GM12878 (cell line): ENCODE measurements at regions not wholly inside any gene's neighbourhood (a gene's known extent, or its start where the extent isn't known, plus 50 kb on each side); places are given as distances from the start of the nearest gene placed in this dataset.

Source experiments
- ATAC-seq: fragments of 200-7000 bp; cut with Tn5 transposase; 3 replicates; pipeline ENCODE4 v1.9.1; 2020; ENCODE audit warnings: mild to moderate bottlenecking, moderate library complexity
- BruUV-seq: library from RNA; stranded (reverse); fragments of 400-500 nt; replicated peaks from 2 replicates; lab custom pipeline; 2021; lab: Mats Ljungman, UMichigan
- CTCF ChIA-PET: fragments of 300-600 bp; sonication (Branson Sonifier 250); formaldehyde crosslinking; extraction: SDS; loops from one replicate; lab custom pipeline; 2021; ENCODE audit warnings: inconsistent platforms; lab: Yijun Ruan, JAX
- POLR2A ChIA-PET: fragments of 350-600 bp; formaldehyde crosslinking; extraction: SDS; loops from one replicate; lab custom pipeline; 2021; ENCODE audit warnings: inconsistent platforms; lab: Charles Lee
- RAD21 ChIA-PET: fragments of 300-600 bp; sonication (Branson Sonifier 250); formaldehyde crosslinking; loops from one replicate; lab custom pipeline; 2023; ENCODE audit warnings: antibody characterized with exemption; ENCODE audit not compliant: unreplicated experiment; lab: Charles Lee
- SMC1A ChIA-PET: fragments of 300-600 bp; sonication (Branson Sonifier 250); formaldehyde crosslinking; loops from one replicate; lab custom pipeline; 2023; ENCODE audit not compliant: unreplicated experiment, uncharacterized antibody; lab: Charles Lee
- DNase-seq: peaks from one replicate; pipeline ENCODE4 v3.0.0-alpha.2; 2011; ENCODE audit warnings: low read depth, low spot score
- FAIRE-seq: peaks from 3 replicates; lab custom pipeline; 2011; peaks lifted over from hg19 to GRCh38; lab: Jason Lieb, UNC
- H2AFZ ChIP-seq: 2 replicates; pipeline ENCODE4 v1.6.0; 2011; ENCODE audit warnings: low read depth, low read length, control low read depth; ENCODE audit not compliant: control insufficient read depth
- H3K27ac ChIP-seq: 2 replicates; pipeline ENCODE4 v1.5.1; 2011; ENCODE audit warnings: control low read depth; ENCODE audit not compliant: control insufficient read depth, insufficient read depth
- H3K27me3 ChIP-seq, 2 experiments: replicated peaks in 1 of 2; 2 replicates each; pipeline versions ENCODE4 v1.6.0 to v1.6.1; 2011; ENCODE audit warnings: low read length in 1 of 2; ENCODE audit not compliant: control insufficient read depth in 2 of 2, insufficient read depth in 2 of 2
- H3K36me3 ChIP-seq, 2 experiments: 2 replicates each; pipeline ENCODE4 v1.5.1; 2011; ENCODE audit warnings: low read length in 1 of 2; ENCODE audit not compliant: control insufficient read depth in 2 of 2, insufficient read depth in 2 of 2
- H3K4me1 ChIP-seq: 2 replicates; pipeline ENCODE4 v1.6.1; 2011; ENCODE audit warnings: mild to moderate bottlenecking, low read length, moderate library complexity, mixed read lengths; ENCODE audit not compliant: control insufficient read depth, insufficient read depth
- H3K4me2 ChIP-seq: 2 replicates; pipeline ENCODE4 v1.6.0; 2011; ENCODE audit warnings: control low read depth; ENCODE audit not compliant: control insufficient read depth, insufficient read depth
- H3K4me3 ChIP-seq: fragments of 200-600 bp; sonication (generic); 2 replicates; pipeline ENCODE4 v1.5.1; 2016
- H3K79me2 ChIP-seq: 2 replicates; pipeline ENCODE4 v1.6.0; 2011; ENCODE audit warnings: low read length; ENCODE audit not compliant: control insufficient read depth, insufficient read depth
- H3K9ac ChIP-seq: 2 replicates; pipeline ENCODE4 v1.8.0; 2011; ENCODE audit warnings: low read length, control low read depth, mixed read lengths; ENCODE audit not compliant: control insufficient read depth, insufficient read depth
- H3K9me3 ChIP-seq: replicated peaks from 3 replicates; pipeline ENCODE4 v1.5.1; 2011; ENCODE audit warnings: mild to moderate bottlenecking, low read length; ENCODE audit not compliant: control insufficient read depth, insufficient read depth
- H4K20me1 ChIP-seq: 2 replicates; pipeline ENCODE4 v1.6.0; 2011; ENCODE audit not compliant: control insufficient read depth, insufficient read depth
- EGR1 ChIP-seq, 2 experiments: IDR thresholded peaks; 1 replicate in 1 of 2; 2 replicates in 1 of 2; pipeline ENCODE4 v1.6.1; 2011 to 2012; ENCODE audit warnings: low read depth in 2 of 2, low read length in 2 of 2, borderline replicate concordance in 1 of 2, mild to moderate bottlenecking in 1 of 2, moderate library complexity in 1 of 2
- EP300 ChIP-seq, 2 experiments: fragments of 150-350 bp in 1 of 2; IDR thresholded peaks; 2 replicates each; pipeline ENCODE4 v1.6.1; 2011 to 2012; ENCODE audit warnings: low read depth in 2 of 2, low read length in 2 of 2, borderline replicate concordance in 1 of 2, improper control_type of control experiment in 1 of 2, inconsistent platforms in 1 of 2; ENCODE audit not compliant: control insufficient read depth in 1 of 2
- EZH2 ChIP-seq: IDR thresholded peaks from 2 replicates; pipeline ENCODE4 v1.6.1; 2012; ENCODE audit warnings: low read depth, mild to moderate bottlenecking, control low read depth, inconsistent platforms, low read length, borderline replicate concordance; ENCODE audit not compliant: control insufficient read depth
- NFIC ChIP-seq: IDR thresholded peaks from 2 replicates; pipeline ENCODE4 v1.6.1; 2012; ENCODE audit warnings: low read depth, mild to moderate bottlenecking, inconsistent platforms, low read length, moderate library complexity
- NFXL1 ChIP-seq: fragments of 450-650 bp; IDR thresholded peaks from 2 replicates; pipeline ENCODE4 v1.6.1; 2017; ENCODE audit warnings: antibody characterized with exemption, mild to moderate bottlenecking, borderline replicate concordance
- RAD21 ChIP-seq: IDR thresholded peaks from 2 replicates; pipeline ENCODE4 v1.6.1; 2011; ENCODE audit warnings: mild to moderate bottlenecking, low read depth, low read length, moderate library complexity; ENCODE audit not compliant: insufficient read depth
- RCOR1 ChIP-seq: conservative IDR thresholded peaks from 2 replicates; pipeline ENCODE4 v1.6.1; 2012; ENCODE audit warnings: low read depth, low read length, improper control_type of control experiment
- SMAD5 ChIP-seq: IDR thresholded peaks from 2 replicates; pipeline ENCODE4 v1.6.1; 2016; ENCODE audit warnings: antibody characterized with exemption, low read depth
- SREBF2 ChIP-seq: IDR thresholded peaks from 2 replicates; pipeline ENCODE4 v1.6.1; 2012; ENCODE audit warnings: mild to moderate bottlenecking, low read length
- TCF7 ChIP-seq: IDR thresholded peaks from 2 replicates; pipeline ENCODE4 v1.6.1; 2014; ENCODE audit warnings: antibody characterized with exemption, borderline replicate concordance
- YY1 ChIP-seq: IDR thresholded peaks from 2 replicates; pipeline ENCODE4 v1.6.1; 2011; ENCODE audit warnings: low read depth, mild to moderate bottlenecking, low read length
- WGBS: methylation state at CpG from one replicate; pipeline ENCODE4 v1.1.6; 2016; ENCODE audit warnings: low lambda C conversion rate; ENCODE audit not compliant: insufficient replicate concordance, insufficient coverage; ENCODE audit errors: missing lambda C conversion rate; 5-methylcytosine and 5-hydroxymethylcytosine counted together
- in situ Hi-C: fragments of 300-500 bp; cut with MboI; formaldehyde crosslinking; loops from 9 replicates; pipeline ENCODE4 v1.14.3; 2018; ENCODE audit warnings: mixed read lengths
- intact Hi-C: fragments of 100-400 bp; cut with micrococcal nuclease; formaldehyde crosslinking; loops from one replicate; pipeline ENCODE4 v1.14.2; 2022; ENCODE audit not compliant: unreplicated experiment

- H2AFZ ChIP-seq, result no peak overlapping the region
- no peak for TF ChIP-seq EZH2
- TF ChIP-seq RCOR1, result no peak
- TF ChIP-seq RAD21, result no peak
- TF ChIP-seq TCF7, result no peak
- no peak for TF ChIP-seq EGR1 (IDR thresholded peaks at IDR 0.05; ENCODE audit: borderline replicate concordance in 1 of 2, low read depth in 2 of 2, low read length in 2 of 2)
- no peak for TF ChIP-seq YY1
- no peak for TF ChIP-seq SMAD5
- TF ChIP-seq NFXL1, result no peak
- TF ChIP-seq NFIC, result no peak
- TF ChIP-seq EP300 (IDR thresholded peaks at IDR 0.05; ENCODE audit: borderline replicate concordance in 1 of 2, control insufficient read depth in 1 of 2, low read depth in 2 of 2, low read length in 2 of 2), result no peak
- TF ChIP-seq SREBF2, result no peak
- ChIA-PET RAD21 (no interaction called here), SMC1A (no interaction called here), CTCF (no interaction called here), POLR2A (no interaction called here)
- no peaks in the 10 kb centered on the region; a peak in 1 of 4 replicates for H3K27me3 ChIP-seq
- H3K9ac ChIP-seq, result no peak overlapping the region
- in situ Hi-C loops, result no loop called here
- no peak overlapping the region for H3K4me3 ChIP-seq
- H3K36me3 ChIP-seq, result no peaks in the 10 kb centered on the region
- no peaks in the 10 kb centered on the region for H3K79me2 ChIP-seq
- no peaks in the 10 kb centered on the region; the same call in 2 of the 3 replicates for H3K9me3 ChIP-seq
- H4K20me1 ChIP-seq, result no peaks in the 10 kb centered on the region
- BruUV-seq, result no TSS peak
- intact Hi-C loops, result no loop called here
- ATAC-seq (no peak), DNase-seq (no peak), FAIRE-seq (no peak)
- H3K4me1 ChIP-seq, result no peaks in the 10 kb centered on the region
- no peak overlapping the region for H3K4me2 ChIP-seq
- no peak overlapping the region for H3K27ac ChIP-seq
- WGBS, result 24% methylated on average over 7 of the region's 7 CpGs
Measured at GRCh38 chr11:130699561-130699960, 216.7 kb downstream of the SNX19 start.
